Activated CD8-positive, alpha-beta memory T cell treated with anti-CD3 and anti-CD28 coated beads, Interleukin-2, amount 50 U/mL, for 24 hours (primary cell): ENCODE measurements at regions not wholly inside any gene's neighbourhood (a gene's known extent, or its start where the extent isn't known, plus 50 kb on each side); places are given as distances from the start of the nearest gene placed in this dataset.
"Not testable (repeated sequence)": the region's sequence is repeated elsewhere in the genome, so short reads cannot be mapped to it uniquely, and the experiment has no call there.

Source experiments
- DNase-seq: peaks from one replicate; pipeline ENCODE4 v3.0.0-alpha.2; 2020; ENCODE audit errors: extremely low read depth

- no peak for DNase-seq
These were observed 137.5 kb downstream of the CCDC71L start for GRCh38 chr7:106523482-106523881.

- no peak for DNase-seq
These were observed 138.3 kb downstream of the CCDC71L start for GRCh38 chr7:106522696-106523095.

GRCh38 chr7:106521541-106521940 lies 139.4 kb downstream of the CCDC71L start:
- no peak for DNase-seq

GRCh38 chr7:106520962-106521514 lies 139.9 kb downstream of the CCDC71L start:
- no peak for DNase-seq

GRCh38 chr7:106518967-106519366 lies 142.0 kb downstream of the CCDC71L start:
- no peak for DNase-seq

GRCh38 chr7:106518239-106518638 lies 142.7 kb downstream of the CCDC71L start:
- no peak for DNase-seq

GRCh38 chr7:106517508-106517907 lies 143.4 kb downstream of the CCDC71L start:
- DNase-seq: no peak

GRCh38 chr7:106515321-106515720 lies 145.6 kb downstream of the CCDC71L start:
- no peak for DNase-seq

- DNase-seq: no peak
These were observed 146.1 kb downstream of the CCDC71L start for GRCh38 chr7:106514881-106515280.

GRCh38 chr7:106512217-106512616 lies 148.7 kb downstream of the CCDC71L start:
- no peak for DNase-seq

GRCh38 chr7:106504645-106505044 lies 156.3 kb downstream of the CCDC71L start:
- no peak for DNase-seq

GRCh38 chr7:106504207-106504606 lies 156.8 kb downstream of the CCDC71L start:
- no peak for DNase-seq

- no peak for DNase-seq
These were observed 157.3 kb downstream of the CCDC71L start for GRCh38 chr7:106503626-106504025.

GRCh38 chr7:106501605-106502580 lies 159.1 kb downstream of the CCDC71L start:
- no peak for DNase-seq

GRCh38 chr7:106499897-106500296 lies 161.1 kb downstream of the CCDC71L start:
- DNase-seq: no peak

GRCh38 chr7:106498005-106498404 lies 163.0 kb downstream of the CCDC71L start:
- DNase-seq: not testable (repeated sequence)

GRCh38 chr7:106493041-106493731 lies 167.8 kb downstream of the CCDC71L start:
- DNase-seq: no peak

- no peak for DNase-seq
These were observed 172.5 kb downstream of the CCDC71L start for GRCh38 chr7:106488465-106488864.

GRCh38 chr7:106487892-106488291 lies 173.1 kb downstream of the CCDC71L start:
- DNase-seq: no peak

GRCh38 chr7:106486331-106486730 lies 174.6 kb downstream of the CCDC71L start:
- no peak for DNase-seq

GRCh38 chr7:106485919-106486318 lies 175.0 kb downstream of the CCDC71L start:
- no peak for DNase-seq

GRCh38 chr7:106485031-106485551 lies 175.9 kb downstream of the CCDC71L start:
- no peak for DNase-seq
